ENCODE measurements at regions not wholly inside any gene's neighbourhood (a gene's known extent, or its start where the extent isn't known, plus 50 kb on each side); places are given as distances from the start of the nearest gene placed in this dataset.
A peak's percentile ranks its signal among the peaks of the same experiment; 100 is the strongest.

DNA sequence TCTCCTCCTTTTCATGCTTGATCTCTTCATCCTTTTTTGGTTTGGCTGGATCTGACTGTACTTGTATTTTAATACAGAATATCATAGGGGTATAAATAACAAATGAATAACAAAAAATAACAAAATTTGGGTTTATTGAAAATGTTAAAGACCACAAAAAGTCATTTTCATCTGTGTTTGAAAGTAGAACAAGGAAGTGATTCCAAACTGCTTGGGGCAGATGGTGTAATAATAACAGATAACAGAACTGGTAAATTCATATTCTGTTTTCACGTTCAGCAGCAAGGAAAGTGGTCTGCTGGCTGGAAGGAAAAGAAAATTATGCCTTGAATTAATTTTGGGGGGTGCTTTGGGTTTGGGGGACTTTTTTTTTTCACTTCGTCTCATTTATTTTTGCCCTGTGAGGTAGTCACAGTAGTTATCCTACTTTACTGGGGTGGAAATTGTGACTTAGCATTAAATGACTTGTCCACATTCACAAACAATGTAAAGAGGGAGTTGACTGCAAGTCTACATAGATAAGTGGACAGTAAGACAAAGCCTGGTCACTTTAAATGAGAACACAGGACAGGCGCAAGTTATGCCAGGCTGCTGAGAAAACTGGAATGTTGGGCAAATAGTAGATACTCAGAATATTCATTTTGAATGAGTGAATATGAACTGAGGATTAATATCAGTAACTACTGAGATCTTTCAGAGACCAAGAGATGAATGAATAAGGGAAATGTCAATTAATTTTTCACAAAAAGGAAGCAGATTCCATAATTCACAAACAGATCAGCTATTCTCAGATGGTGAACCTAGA is 193.9 kb upstream of the CITED2 start:
- H3K4me1 Mint-ChIP-seq (ENCODE audit: low read depth, unreplicated experiment) = peaks cover 45% of the 10 kb centered on the region
- Histone ChIP-seq H3K4me2 (ENCODE audit: low read length) (peak overlapping the region; percentile 65), H3K9ac (ENCODE audit: low read length) (peak overlapping the region; percentile 77)

DNA sequence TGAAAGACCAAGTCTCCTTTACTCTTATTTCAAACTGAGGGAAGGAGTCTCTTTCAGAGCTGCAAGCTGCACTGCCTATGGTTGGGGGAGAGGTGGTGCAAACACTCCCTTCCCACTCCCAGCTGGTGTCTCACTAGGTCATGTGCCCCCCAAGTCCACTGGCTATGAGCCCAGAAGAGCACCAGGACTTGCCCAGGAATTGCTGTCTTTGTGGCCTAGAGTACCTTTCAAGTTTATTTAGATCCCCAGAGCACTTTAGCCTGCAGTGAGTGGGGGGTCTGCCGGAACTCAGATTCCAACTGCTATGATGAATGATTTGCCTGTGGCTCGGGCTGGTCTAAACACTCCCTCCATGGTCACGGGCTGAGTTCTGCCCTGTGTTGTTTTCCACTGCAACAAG is 192.6 kb upstream of the CITED2 start:
- Histone ChIP-seq H3K9me3 (ENCODE audit: insufficient read depth, low read depth, low read length) (no peaks in the 10 kb centered on the region), H3K4me1 (ENCODE audit: insufficient read depth, low read length) (peaks cover 36% of the 10 kb centered on the region), H4K20me1 (ENCODE audit: insufficient read depth, low read length) (no peaks in the 10 kb centered on the region), H3K4me2 (ENCODE audit: low read length) (peak overlapping the region; percentile 6), H3K27me3 (ENCODE audit: insufficient read depth, low read length) (no peaks in the 10 kb centered on the region), H3K27ac (ENCODE audit: low read depth, low read length) (peak overlapping the region; percentile 26), H3K9ac (ENCODE audit: low read length) (no peak overlapping the region), H3K4me3 (ENCODE audit: insufficient read depth, low read depth, low read length) (no peak overlapping the region), H3K79me2 (ENCODE audit: insufficient read depth, low read length) (no peaks in the 10 kb centered on the region), H3K36me3 (ENCODE audit: insufficient read depth, low read length) (no peaks in the 10 kb centered on the region), H2AFZ (ENCODE audit: low read depth, low read length) (peak overlapping the region; percentile 56)
- no peaks in the 10 kb centered on the region for H3K36me3 Mint-ChIP-seq (ENCODE audit: low read depth, unreplicated experiment)
- no peak for DNase-seq (ENCODE audit: low read depth)
- H3K27ac Mint-ChIP-seq (ENCODE audit: unreplicated experiment) = peak overlapping the region; percentile 94
- no peaks in the 10 kb centered on the region for H3K9me3 Mint-ChIP-seq (ENCODE audit: unreplicated experiment)
- no peak for FAIRE-seq
- peaks cover 45% of the 10 kb centered on the region for H3K4me1 Mint-ChIP-seq (ENCODE audit: low read depth, unreplicated experiment)
- H3K27me3 Mint-ChIP-seq (ENCODE audit: low read depth, unreplicated experiment) = no peaks in the 10 kb centered on the region
- no peak overlapping the region for H3K4me3 Mint-ChIP-seq (ENCODE audit: unreplicated experiment)
- TF ChIP-seq EZH2 (IDR thresholded peaks at IDR 0.05; ENCODE audit: insufficient read depth, low read length) = no peak
- TF ChIP-seq, protein P1, sequence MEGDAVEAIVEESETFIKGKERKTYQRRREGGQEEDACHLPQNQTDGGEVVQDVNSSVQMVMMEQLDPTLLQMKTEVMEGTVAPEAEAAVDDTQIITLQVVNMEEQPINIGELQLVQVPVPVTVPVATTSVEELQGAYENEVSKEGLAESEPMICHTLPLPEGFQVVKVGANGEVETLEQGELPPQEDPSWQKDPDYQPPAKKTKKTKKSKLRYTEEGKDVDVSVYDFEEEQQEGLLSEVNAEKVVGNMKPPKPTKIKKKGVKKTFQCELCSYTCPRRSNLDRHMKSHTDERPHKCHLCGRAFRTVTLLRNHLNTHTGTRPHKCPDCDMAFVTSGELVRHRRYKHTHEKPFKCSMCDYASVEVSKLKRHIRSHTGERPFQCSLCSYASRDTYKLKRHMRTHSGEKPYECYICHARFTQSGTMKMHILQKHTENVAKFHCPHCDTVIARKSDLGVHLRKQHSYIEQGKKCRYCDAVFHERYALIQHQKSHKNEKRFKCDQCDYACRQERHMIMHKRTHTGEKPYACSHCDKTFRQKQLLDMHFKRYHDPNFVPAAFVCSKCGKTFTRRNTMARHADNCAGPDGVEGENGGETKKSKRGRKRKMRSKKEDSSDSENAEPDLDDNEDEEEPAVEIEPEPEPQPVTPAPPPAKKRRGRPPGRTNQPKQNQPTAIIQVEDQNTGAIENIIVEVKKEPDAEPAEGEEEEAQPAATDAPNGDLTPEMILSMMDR (IDR thresholded peaks at IDR 0.05; ENCODE audit: insufficient read depth, low read depth, low read length) = no peak

More for the DNA sequence above, 193.9 kb upstream of the CITED2 start:
- Histone ChIP-seq H2AFZ (ENCODE audit: low read depth, low read length) (peak overlapping the region; percentile 3), H3K36me3 (ENCODE audit: insufficient read depth, low read length) (no peaks in the 10 kb centered on the region), H3K4me1 (ENCODE audit: insufficient read depth, low read length) (peaks cover 36% of the 10 kb centered on the region), H3K9me3 (ENCODE audit: insufficient read depth, low read depth, low read length) (no peaks in the 10 kb centered on the region), H4K20me1 (ENCODE audit: insufficient read depth, low read length) (no peaks in the 10 kb centered on the region), H3K79me2 (ENCODE audit: insufficient read depth, low read length) (no peaks in the 10 kb centered on the region), H3K4me3 (ENCODE audit: insufficient read depth, low read depth, low read length) (no peak overlapping the region), H3K27ac (ENCODE audit: low read depth, low read length) (peak overlapping the region; percentile 98), H3K27me3 (ENCODE audit: insufficient read depth, low read length) (no peaks in the 10 kb centered on the region)
- no peaks in the 10 kb centered on the region for H3K27me3 Mint-ChIP-seq (ENCODE audit: low read depth, unreplicated experiment)
- H3K27ac Mint-ChIP-seq (ENCODE audit: unreplicated experiment) = peak overlapping the region; percentile 94
- no peak overlapping the region for H3K4me3 Mint-ChIP-seq (ENCODE audit: unreplicated experiment)
- DNase-seq (ENCODE audit: low read depth) (peak; percentile 50), FAIRE-seq (no peak)
- H3K9me3 Mint-ChIP-seq (ENCODE audit: unreplicated experiment) = no peaks in the 10 kb centered on the region
- TF ChIP-seq, protein P1 (IDR thresholded peaks at IDR 0.05; ENCODE audit: insufficient read depth, low read depth, low read length) = no peak
- TF ChIP-seq EZH2 (IDR thresholded peaks at IDR 0.05; ENCODE audit: insufficient read depth, low read length) = no peak
- H3K36me3 Mint-ChIP-seq (ENCODE audit: low read depth, unreplicated experiment) = no peaks in the 10 kb centered on the region

GRCh38 chr6:139565591-139565990 is 191.1 kb upstream of the CITED2 start:
- no peak overlapping the region for H3K27ac Mint-ChIP-seq (ENCODE audit: unreplicated experiment)
- Histone ChIP-seq H3K4me2 (ENCODE audit: low read length) (no peak overlapping the region), H3K4me1 (ENCODE audit: insufficient read depth, low read length) (peaks cover 34% of the 10 kb centered on the region), H3K79me2 (ENCODE audit: insufficient read depth, low read length) (no peaks in the 10 kb centered on the region), H3K9ac (ENCODE audit: low read length) (no peak overlapping the region), H3K27me3 (ENCODE audit: insufficient read depth, low read length) (no peaks in the 10 kb centered on the region), H2AFZ (ENCODE audit: low read depth, low read length) (no peak overlapping the region), H4K20me1 (ENCODE audit: insufficient read depth, low read length) (no peaks in the 10 kb centered on the region), H3K9me3 (ENCODE audit: insufficient read depth, low read depth, low read length) (no peaks in the 10 kb centered on the region), H3K4me3 (ENCODE audit: insufficient read depth, low read depth, low read length) (no peak overlapping the region), H3K27ac (ENCODE audit: low read depth, low read length) (no peak overlapping the region), H3K36me3 (ENCODE audit: insufficient read depth, low read length) (no peaks in the 10 kb centered on the region)
- TF ChIP-seq, protein P1 (IDR thresholded peaks at IDR 0.05; ENCODE audit: insufficient read depth, low read depth, low read length) = no peak
- TF ChIP-seq EZH2 (IDR thresholded peaks at IDR 0.05; ENCODE audit: insufficient read depth, low read length) = no peak
- DNase-seq (ENCODE audit: low read depth) (no peak), FAIRE-seq (no peak)
- H3K4me1 Mint-ChIP-seq (ENCODE audit: low read depth, unreplicated experiment) = peaks cover 40% of the 10 kb centered on the region
- H3K9me3 Mint-ChIP-seq (ENCODE audit: unreplicated experiment) = no peaks in the 10 kb centered on the region
- H3K4me3 Mint-ChIP-seq (ENCODE audit: unreplicated experiment) = no peak overlapping the region
- H3K27me3 Mint-ChIP-seq (ENCODE audit: low read depth, unreplicated experiment) = no peaks in the 10 kb centered on the region
- no peaks in the 10 kb centered on the region for H3K36me3 Mint-ChIP-seq (ENCODE audit: low read depth, unreplicated experiment)
